SK-MEL-5 (cell line): ENCODE measurements at regions not wholly inside any gene's neighbourhood (a gene's known extent, or its start where the extent isn't known, plus 50 kb on each side); places are given as distances from the start of the nearest gene placed in this dataset.
"Not testable (repeated sequence)": the region's sequence is repeated elsewhere in the genome, so short reads cannot be mapped to it uniquely, and the experiment has no call there.

Experiments
- DNase-seq: peaks from one replicate; pipeline ENCODE4 v3.0.0-alpha.2; 2016; ENCODE audit warnings: low read depth, low spot score
- in situ Hi-C: cut with HindIII; loops from 2 replicates; pipeline ENCODE4 v1.10.0; 2016; ENCODE audit warnings: low sequenced_read_pairs, high pct_unique_total_duplicates, low pct_unique_long_range_greater_than_20kb

DNA sequence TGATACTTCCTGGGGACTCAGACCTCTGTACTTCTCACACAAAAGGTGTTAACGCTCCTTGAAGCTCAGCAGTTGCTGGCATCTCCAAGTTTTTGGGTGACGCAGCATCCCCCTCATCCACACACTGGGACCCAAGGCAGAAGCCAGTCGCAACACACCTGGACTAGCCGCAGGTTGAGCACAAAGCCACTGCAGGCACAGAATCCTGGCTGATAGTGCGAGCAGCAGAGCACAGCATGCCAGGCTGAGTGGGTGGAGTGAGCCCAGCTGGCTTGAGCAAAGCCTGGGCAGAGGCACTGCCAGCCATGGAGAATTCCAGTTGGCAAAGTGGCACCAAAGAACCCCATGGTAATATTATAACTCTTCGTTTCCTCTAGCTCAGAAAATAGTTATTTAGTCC, 873.2 kb upstream of the NDST4 start:
- no peak for DNase-seq
- in situ Hi-C loops, result no loop called here

DNA sequence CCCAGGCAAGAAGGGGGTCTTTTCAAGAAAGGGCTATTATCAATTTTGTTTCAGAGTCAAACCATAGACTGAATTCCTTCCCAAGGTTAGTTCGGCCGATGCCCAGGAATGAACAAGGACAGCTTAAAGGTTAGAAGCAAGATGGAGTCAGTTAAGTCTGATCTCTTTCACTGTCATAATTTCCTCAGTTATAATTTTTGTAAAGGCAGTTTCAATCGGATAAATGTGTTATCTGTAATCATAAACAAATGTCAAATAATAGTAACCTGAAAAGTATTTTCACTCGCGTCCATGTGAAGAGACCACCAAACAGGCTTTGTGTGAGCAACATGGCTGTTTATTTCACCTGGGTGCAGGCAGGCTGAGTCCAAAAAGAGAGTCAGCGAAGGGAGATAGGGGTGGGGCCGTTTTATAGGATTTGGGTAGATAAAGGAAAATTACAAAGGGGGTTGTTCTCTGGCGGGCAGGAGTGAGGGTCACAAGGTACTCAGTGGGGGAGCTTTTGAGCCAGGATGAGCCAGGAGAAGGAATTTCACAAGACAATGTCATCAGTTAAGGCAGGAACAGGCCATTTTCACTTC, 862.1 kb upstream of the NDST4 start:
- in situ Hi-C loops, DNase-seq: not testable (repeated sequence)

DNA sequence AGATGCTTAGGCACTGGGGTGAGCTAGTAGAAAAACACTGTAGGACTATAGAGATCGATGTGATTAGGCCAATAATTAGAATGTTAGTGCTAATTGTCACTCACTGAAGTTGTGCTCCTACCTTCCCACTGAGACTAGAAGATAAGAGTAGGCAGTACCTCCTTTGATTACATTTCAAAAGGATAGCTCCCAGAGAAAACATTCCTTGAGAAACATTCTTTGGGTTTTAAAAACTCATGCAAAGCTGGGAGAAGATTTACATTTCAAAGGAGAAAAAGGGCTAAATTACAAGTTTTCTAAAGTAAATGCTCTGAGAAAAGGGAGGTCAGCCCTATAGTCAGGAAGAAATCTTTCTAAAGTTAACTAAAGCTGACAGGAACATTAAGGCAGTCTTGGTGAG, 860.3 kb upstream of the NDST4 start:
- no peak for DNase-seq
- in situ Hi-C loops, result no loop called here

DNA sequence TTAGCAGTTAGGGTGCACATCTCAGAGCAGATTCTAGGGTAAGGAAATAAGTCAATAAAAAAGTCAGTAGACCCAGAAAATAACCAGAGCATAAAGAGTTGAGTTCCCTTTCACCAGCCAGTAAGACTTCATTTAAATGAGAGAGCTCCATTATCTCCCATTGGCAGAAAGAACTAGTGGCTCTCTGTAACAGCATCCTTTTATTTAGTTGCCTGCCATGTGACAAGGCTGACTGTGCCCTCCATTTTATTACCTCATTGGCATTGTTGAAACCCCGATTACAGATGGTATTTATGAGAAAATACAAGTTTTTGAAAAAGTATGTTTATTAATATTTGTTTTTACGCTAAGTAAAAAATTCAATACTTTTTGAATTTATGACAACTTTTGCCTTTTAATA, 859.5 kb upstream of the NDST4 start:
- no peak for DNase-seq
- in situ Hi-C loops, result no loop called here

DNA sequence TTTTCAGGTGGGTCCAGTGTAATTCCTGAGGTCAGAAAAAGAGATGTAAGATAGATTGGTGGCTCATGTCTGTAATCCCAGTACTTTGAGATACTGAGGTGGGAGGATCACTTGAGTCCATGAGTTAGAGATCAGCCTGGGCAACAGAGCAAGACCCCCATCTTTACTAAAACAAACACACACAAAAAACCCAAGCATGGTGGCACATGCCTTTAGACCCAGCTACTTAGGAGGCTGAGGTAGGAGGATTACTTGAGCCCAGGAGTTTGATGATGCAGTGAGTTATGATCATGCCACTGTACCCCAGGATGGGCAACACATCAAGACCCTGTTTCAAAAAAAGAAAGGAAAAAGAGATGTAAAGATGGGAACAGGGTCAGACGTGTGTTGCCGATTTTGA, 857.4 kb upstream of the NDST4 start:
- no peak for DNase-seq
- in situ Hi-C loops, result no loop called here

DNA sequence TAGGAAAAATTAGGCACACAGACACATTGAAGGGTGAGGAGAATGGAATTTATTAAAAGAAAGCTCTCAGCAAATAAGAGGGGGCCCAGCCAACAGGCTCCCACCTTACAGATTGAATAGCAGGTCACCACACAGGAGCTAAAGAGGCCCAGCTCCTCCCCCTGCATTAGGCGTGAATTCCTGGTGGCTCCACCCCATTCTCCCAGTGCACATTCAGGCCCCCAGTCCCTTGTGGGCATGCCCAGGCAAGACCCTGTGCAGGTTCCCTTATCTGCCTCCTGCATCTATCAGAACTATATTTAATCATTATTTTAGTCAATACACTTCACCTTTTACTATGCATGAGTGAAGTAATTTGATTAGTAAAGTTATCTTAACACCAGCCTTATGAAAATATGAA, 856.3 kb upstream of the NDST4 start:
- in situ Hi-C loops, result no loop called here
- DNase-seq, result no peak

DNA sequence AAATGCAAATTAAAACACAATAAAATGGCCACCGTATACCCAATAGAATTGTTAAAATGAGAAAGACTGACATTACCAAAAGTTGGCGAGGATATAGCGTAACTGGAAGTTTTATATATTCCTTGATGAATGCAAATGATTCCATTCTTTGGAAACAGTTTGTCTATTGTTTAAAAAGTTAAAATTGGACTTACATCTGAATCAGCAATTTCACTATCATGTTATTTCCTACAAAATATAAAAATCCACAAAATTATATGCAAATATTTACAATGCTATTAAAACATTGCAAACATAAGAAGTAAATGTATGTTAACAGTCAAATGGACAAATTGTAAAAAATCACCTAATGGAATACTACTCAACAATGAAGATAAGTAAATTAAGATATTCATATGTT, 852.2 kb upstream of the NDST4 start:
- no peak for DNase-seq
- in situ Hi-C loops, result no loop called here

DNA sequence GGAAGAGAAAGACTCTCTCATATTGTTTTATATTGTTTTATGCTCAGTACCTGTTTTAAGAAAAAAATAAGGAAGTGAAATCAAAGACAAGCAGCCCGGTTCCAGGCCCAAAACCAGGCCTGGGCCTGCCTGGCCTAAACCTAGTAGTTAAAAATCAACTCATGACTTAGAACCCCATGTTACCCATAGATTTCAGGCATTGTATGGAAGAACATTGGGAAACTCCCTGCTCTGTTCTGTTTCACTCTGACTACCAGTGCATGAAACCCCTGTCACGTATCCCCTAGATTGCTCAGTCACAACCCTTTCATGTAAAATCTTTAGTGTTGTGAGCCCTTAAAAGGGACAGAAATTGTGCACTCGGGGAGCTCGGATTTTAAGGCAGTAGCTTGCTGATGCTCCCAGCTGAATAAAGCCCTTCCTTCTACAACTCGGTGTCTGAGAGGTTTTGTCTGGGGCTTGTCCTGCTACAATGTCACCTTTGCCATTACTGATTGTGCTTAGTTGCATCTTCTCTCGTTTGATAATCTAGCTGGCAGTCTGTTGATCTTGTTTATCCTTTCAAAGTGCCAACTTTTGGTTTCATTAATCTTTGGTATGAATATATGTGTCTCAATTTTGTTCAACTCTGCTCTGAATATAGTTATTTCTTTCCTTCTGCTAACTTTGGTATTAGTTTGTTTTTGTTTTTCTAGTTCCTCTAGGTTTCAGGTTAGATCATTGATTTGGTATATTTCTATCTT, 842.8 kb upstream of the NDST4 start:
- in situ Hi-C loops, DNase-seq: not testable (repeated sequence)

DNA sequence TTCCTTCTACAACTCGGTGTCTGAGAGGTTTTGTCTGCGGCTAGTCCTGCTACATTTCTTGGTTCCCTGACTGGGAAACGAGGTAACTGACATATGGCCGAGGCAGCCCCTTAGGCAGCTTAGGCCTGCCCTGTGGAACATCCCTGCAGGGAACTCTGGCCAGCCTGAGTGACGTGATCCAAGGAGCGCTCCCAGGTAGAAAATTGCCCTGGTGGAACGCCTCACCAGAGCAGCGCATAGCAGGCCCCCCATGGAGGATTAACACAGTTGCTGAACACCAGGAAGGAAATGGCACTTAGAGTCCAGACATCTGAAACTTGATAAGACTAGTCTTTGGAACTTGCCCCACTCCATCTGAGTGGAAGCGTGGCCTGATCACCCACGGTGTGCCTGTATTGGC, 837.4 kb upstream of the NDST4 start:
- in situ Hi-C loops, result no loop called here
- no peak for DNase-seq

DNA sequence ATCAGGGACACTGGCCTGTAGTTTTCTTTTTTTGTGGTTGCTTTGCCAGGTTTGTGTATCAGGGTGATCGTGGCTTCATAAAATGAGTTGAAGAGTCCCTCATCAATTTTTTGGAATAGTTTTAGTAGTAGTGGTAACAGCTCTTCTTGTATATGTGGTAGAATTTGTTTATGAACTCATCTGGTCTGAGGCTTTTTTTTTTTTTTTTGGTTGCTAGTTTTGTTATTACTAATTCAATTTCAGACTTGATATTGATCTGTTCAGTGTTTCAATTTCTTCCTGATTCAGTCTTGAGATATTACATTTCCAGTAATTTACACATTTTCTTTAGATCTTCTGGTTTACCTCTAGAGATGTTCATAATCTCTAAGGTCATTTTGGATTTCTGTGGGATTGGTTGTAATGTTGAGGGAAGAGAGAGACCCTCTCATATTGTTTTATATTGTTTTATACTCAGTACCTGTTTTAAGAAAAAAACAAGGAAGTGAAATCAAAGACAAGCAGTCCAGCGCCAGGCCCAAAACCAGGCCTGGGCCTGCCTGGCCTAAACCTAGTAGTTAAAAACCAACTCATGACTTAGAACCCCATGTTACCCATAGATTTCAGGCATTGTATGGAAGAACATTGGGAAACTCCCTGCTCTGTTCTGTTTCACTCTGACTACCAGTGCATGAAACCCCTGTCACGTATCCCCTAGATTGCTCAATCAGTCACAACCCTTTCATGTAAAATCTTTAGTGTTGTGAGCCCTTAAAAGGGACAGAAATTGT, 836.7 kb upstream of the NDST4 start:
- in situ Hi-C loops, DNase-seq: not testable (repeated sequence)

DNA sequence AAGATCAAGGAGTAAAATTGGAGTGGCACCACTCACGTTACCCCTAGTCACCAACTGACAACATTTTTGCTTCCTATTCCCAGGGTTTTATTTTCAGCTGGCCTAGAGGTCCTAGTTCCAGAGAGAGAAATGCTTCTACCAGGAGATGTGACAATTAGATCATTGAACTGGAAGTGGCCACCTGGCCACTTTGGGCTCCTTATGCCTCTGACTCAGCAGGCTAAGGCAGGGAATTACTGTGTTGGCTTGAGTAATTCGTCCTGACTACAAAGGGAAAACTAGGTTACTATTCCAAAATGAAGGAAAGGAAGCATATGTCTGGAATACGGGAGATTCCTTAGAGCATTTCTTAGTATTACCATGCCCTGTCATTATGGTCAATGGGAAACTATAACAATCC, 831.6 kb upstream of the NDST4 start:
- in situ Hi-C loops, result no loop called here

DNA sequence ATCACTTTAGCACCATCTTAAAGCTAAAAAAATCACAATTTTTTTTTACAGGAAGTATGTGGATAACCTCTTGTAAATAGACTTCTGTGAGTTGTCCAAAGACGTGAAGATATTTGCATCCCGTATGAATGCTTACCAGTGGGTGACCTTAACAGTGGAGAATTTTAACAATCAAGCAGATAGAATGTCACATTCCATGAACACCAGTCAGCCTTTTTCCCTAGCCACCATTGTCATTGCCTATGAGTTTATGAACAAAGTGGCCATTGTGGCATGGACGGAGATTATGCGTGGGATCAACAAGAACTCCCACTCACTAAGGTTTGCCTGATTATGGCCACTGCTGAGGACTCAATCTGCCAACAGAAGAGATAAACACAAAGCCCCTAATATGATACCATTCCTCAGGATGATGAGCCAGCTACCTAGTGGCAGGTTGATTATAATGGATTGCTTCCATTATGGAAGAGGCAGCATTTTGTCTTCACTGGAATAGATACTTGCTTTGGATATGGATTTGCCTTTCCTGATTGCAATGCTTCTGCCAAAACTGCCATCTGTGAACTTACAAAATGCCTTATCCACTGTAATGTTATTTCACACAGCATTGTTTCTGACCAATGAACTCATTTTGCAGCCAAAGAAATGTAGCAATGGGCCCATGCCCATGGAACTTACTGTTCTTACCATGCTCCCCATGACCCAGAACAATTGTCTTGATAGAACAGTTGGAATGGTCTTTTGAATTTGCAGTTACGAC, 830.9 kb upstream of the NDST4 start:
- in situ Hi-C loops, result no loop called here
- DNase-seq, result peak; percentile 8

More for the DNA sequence above, 831.6 kb upstream of the NDST4 start:
- DNase-seq, result no peak

DNA sequence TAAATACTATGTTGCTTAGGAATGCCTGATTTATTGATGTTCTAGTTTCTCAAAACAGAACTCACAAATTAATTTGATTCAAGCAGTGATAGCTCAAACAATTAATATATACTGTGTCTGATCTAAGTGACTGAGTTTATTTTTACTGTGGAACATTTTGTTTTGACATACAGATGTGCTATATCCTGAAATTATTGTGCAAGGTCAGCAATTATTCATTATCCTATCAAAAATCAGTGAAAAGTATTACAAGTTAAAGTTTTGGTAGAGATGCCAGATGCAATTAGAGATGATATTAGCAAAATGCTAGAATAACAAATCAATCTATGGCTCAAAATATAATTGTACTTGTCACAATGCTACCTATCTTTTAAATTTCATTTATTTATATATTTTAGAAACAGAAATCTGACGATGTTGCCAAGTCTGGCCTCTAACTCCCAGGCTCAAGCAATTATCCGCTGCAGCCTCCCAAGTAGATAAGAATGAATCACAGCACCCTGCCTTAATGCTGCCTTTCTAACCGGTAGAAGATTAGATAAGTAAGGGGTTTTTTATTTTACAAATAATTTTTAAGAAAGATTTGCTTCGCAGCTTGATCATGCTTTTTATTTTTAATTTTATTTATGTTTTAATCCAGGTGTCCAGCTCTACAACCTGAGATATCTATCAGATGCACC, 825.5 kb upstream of the NDST4 start:
- DNase-seq, result no peak
- in situ Hi-C loops, result no loop called here

DNA sequence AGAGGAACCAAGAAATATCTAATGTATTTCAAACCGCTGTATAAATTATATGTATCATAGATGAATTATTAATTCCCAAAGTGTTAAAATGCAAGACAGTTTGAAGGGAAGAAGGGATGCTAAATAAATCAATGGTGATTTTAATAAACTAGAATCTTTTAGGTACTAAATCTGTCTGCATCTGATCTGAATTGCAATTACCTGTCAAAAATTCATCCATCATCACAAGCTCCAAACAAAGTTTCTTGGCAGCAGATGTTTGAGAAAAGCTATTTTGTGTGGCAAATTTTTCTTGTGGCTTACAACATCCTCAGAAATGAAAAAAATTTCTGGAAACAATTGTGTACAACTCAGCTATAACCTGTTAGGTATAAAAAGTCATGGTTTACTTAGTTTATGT, 816.0 kb upstream of the NDST4 start:
- in situ Hi-C loops, result no loop called here
- DNase-seq, result no peak

DNA sequence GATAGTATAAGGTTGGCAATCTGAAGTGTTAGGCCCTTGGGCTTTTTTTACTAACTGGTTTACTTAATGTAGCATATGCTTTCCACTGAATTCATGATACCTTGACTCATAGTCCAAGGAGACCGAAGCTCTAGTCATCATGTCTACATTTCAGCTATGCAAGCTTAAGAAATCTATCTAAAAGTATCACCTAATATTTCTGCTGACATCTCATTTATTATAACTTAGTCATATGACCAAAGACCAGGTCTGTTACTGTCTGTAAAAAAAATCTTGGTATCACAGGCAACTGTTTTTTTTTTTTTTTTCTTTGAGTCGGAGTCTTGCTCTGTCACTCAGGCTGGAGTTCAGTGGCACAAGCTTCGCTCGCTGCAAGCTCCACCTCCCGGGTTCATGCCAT, 814.0 kb upstream of the NDST4 start:
- DNase-seq, result no peak
- in situ Hi-C loops, result no loop called here

DNA sequence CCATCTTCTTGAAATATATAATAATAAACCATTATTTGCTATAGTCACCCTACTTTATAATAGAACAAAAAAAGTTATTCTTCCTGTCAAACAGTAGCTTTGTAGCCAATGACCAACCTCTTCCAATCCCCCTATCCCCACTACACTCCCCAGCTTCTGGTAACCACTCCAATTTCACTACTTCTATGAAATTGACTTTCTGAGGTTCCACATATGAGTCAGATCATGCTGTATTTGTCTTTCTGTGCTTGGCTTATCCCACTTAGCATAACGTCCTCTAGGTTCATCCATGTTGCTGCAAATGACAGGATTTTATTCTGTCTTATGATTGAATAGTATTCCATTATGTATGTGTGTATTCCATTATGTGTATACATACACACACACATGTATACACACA, 809.7 kb upstream of the NDST4 start:
- no peak for DNase-seq
- in situ Hi-C loops, result no loop called here

DNA sequence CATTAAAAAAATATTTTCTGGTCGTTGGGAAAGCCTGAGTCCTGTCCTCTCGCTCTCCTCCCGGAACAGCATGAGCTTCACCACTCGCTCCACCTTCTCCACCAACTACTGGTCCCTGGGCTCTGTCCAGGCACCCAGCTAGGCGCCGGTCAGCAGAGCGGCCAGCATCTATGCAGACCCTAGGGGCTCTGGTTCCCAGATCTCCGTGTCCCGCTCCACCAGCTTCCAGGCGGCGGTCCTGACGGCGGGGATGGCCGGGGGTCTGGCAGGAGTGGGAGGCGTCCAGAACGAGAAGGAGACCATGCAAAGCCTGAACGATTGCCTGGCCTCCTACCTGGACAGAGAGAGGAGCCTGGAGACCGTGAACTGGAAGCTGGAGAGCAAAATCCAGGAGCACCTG, 807.2 kb upstream of the NDST4 start:
- in situ Hi-C loops, result no loop called here
- DNase-seq, result no peak

DNA sequence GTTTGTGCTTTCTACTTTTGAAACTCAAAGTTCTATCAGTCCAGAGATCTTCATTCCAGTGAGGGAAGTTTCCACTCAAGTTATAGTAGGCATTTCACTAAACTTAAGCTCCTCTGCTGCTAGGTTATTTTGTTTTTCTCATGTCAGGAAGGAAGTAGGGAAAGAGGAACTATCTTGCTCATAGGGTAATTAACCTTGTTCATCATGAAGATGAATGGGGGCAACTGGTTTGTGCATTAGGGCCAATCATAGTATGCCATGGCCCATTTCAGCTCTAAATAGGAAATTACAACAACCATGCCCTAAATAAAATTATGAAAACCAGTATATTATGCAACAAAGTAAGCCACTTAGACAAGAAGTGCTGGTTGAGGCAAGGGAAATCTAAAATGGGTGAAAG, 804.7 kb upstream of the NDST4 start:
- in situ Hi-C loops, result no loop called here
- DNase-seq, result no peak
